H9 (cell line): ENCODE measurements at regions not wholly inside any gene's neighbourhood (a gene's known extent, or its start where the extent isn't known, plus 50 kb on each side); places are given as distances from the start of the nearest gene placed in this dataset.

Experiments
- DNase-seq: peaks from one replicate; pipeline ENCODE4 v3.0.0-alpha.2; 2017
- H2AFZ ChIP-seq: one replicate; pipeline ENCODE4 v1.6.1; 2013; ENCODE audit warnings: mild to moderate bottlenecking, low read length, control low read depth, moderate library complexity
- H2AK5ac ChIP-seq: 2 replicates; pipeline ENCODE4 v1.6.1; 2013; ENCODE audit warnings: low read length, control low read depth, mixed read lengths; ENCODE audit not compliant: insufficient read length
- H2BK120ac ChIP-seq: one replicate; pipeline ENCODE4 v1.6.1; 2013; ENCODE audit warnings: low read depth, mild to moderate bottlenecking, low read length, control low read depth, inconsistent platforms; ENCODE audit not compliant: poor library complexity, severe bottlenecking
- H2BK12ac ChIP-seq: 2 replicates; pipeline ENCODE4 v1.6.1; 2013; ENCODE audit warnings: low read length, control low read depth, mixed read lengths, low read depth; ENCODE audit not compliant: insufficient read length
- H2BK15ac ChIP-seq: 2 replicates; pipeline ENCODE4 v1.6.1; 2013; ENCODE audit warnings: low read depth, low read length, control low read depth
- H2BK20ac ChIP-seq: one replicate; pipeline ENCODE4 v1.6.1; 2013; ENCODE audit warnings: low read depth, mild to moderate bottlenecking, low read length, control low read depth, inconsistent platforms; ENCODE audit not compliant: poor library complexity, severe bottlenecking
- H2BK5ac ChIP-seq: 2 replicates; pipeline ENCODE4 v1.6.1; 2013; ENCODE audit warnings: low read length, control low read depth, mixed read lengths; ENCODE audit not compliant: insufficient read length
- H3K14ac ChIP-seq: 2 replicates; pipeline ENCODE4 v1.6.1; 2013; ENCODE audit warnings: low read length, control low read depth; ENCODE audit not compliant: insufficient read depth
- H3K18ac ChIP-seq: 2 replicates; pipeline ENCODE4 v1.6.1; 2013; ENCODE audit warnings: low read depth, mild to moderate bottlenecking, mixed read lengths, low read length, control low read depth; ENCODE audit not compliant: insufficient read length
- H3K23ac ChIP-seq: 2 replicates; pipeline ENCODE4 v1.6.1; 2013; ENCODE audit warnings: low read length, control low read depth, mixed read lengths, low read depth; ENCODE audit not compliant: insufficient read length
- H3K23me2 ChIP-seq: 2 replicates; pipeline ENCODE4 v1.6.1; 2013; ENCODE audit warnings: low read depth, mild to moderate bottlenecking, mixed read lengths, low read length, control low read depth; ENCODE audit not compliant: insufficient read length, poor library complexity, severe bottlenecking
- H3K27ac ChIP-seq: 2 replicates; pipeline ENCODE4 v1.5.1; 2013; ENCODE audit warnings: low read length, control low read depth, mixed read lengths, low read depth; ENCODE audit not compliant: insufficient read length
- H3K27me3 ChIP-seq: 2 replicates; pipeline ENCODE4 v1.6.1; 2013; ENCODE audit warnings: low read length, control low read depth, inconsistent platforms; ENCODE audit not compliant: insufficient read depth
- H3K4ac ChIP-seq: 2 replicates; pipeline ENCODE4 v1.6.1; 2013; ENCODE audit warnings: low read depth, mild to moderate bottlenecking, control low read depth, inconsistent platforms, low read length, moderate library complexity
- H3K4me1 ChIP-seq: 2 replicates; pipeline ENCODE4 v1.6.1; 2013; ENCODE audit warnings: low read length, control low read depth, inconsistent platforms; ENCODE audit not compliant: insufficient read depth
- H3K4me2 ChIP-seq: 2 replicates; pipeline ENCODE4 v1.6.1; 2013; ENCODE audit warnings: low read length, control low read depth, mixed read lengths; ENCODE audit not compliant: insufficient read length, insufficient read depth
- H3K56ac ChIP-seq: 2 replicates; pipeline ENCODE4 v1.6.1; 2013; ENCODE audit warnings: low read depth, mild to moderate bottlenecking, mixed read lengths, low read length, control low read depth; ENCODE audit not compliant: insufficient read length
- H3K79me1 ChIP-seq: 2 replicates; pipeline ENCODE4 v1.6.1; 2013; ENCODE audit warnings: low read depth, mild to moderate bottlenecking, moderate library complexity, low read length, control low read depth, inconsistent platforms; ENCODE audit not compliant: insufficient read depth, poor library complexity, severe bottlenecking
- H3K79me2 ChIP-seq: 2 replicates; pipeline ENCODE4 v1.6.1; 2013; ENCODE audit warnings: low read length, control low read depth, inconsistent platforms; ENCODE audit not compliant: insufficient read depth
- H3K9ac ChIP-seq: 2 replicates; pipeline ENCODE4 v1.6.1; 2013; ENCODE audit warnings: low read length, control low read depth, mixed read lengths; ENCODE audit not compliant: insufficient read length; ENCODE audit errors: extremely low read depth
- H3K9me3 ChIP-seq: one replicate; pipeline ENCODE4 v1.6.1; 2013; ENCODE audit warnings: low read depth, low read length, inconsistent platforms; ENCODE audit not compliant: control insufficient read depth
- H3T11ph ChIP-seq: one replicate; pipeline ENCODE4 v1.6.1; 2013; ENCODE audit warnings: mild to moderate bottlenecking, low read length, control low read depth, inconsistent platforms
- H4K20me1 ChIP-seq: one replicate; pipeline ENCODE4 v1.6.1; 2013; ENCODE audit not compliant: control insufficient read depth, insufficient read length, insufficient read depth
- H4K5ac ChIP-seq: 2 replicates; pipeline ENCODE4 v1.6.1; 2013; ENCODE audit warnings: low read depth, mild to moderate bottlenecking, mixed read lengths, low read length, control low read depth; ENCODE audit not compliant: insufficient read length
- H4K8ac ChIP-seq: replicated peaks from 2 replicates; pipeline ENCODE4 v1.6.1; 2013; ENCODE audit warnings: low read length, control low read depth, mixed read lengths, low read depth; ENCODE audit not compliant: insufficient read length
- H4K91ac ChIP-seq: 2 replicates; pipeline ENCODE4 v1.6.1; 2013; ENCODE audit warnings: low read depth, mild to moderate bottlenecking, moderate library complexity, mixed read lengths, low read length, control low read depth; ENCODE audit not compliant: insufficient read length
- H3K27ac Mint-ChIP-seq, 3 experiments: 2 replicates in 2 of 3; 3 replicates in 1 of 3; pipeline ENCODE4 v1.8.0; 2020 to 2021; ENCODE audit warnings: mixed read lengths in 3 of 3, mild to moderate bottlenecking in 1 of 3, moderate library complexity in 1 of 3
- H3K27me3 Mint-ChIP-seq: 2 replicates; pipeline ENCODE4 v1.8.0; 2021; ENCODE audit warnings: low read depth, mild to moderate bottlenecking, moderate library complexity, mixed read lengths
- H3K36me3 Mint-ChIP-seq, 3 experiments: 2 replicates in 2 of 3; 3 replicates in 1 of 3; pipeline ENCODE4 v1.8.0; 2020 to 2021; ENCODE audit warnings: low read depth in 3 of 3, mixed read lengths in 3 of 3; ENCODE audit not compliant: insufficient read depth in 1 of 3
- H3K4me1 Mint-ChIP-seq, 2 experiments: 2 replicates each; pipeline ENCODE4 v1.8.0; 2020; ENCODE audit warnings: mixed read lengths in 2 of 2
- H3K4me3 Mint-ChIP-seq, 2 experiments: 2 replicates in 1 of 2; 3 replicates in 1 of 2; pipeline ENCODE4 v1.8.0; 2020 to 2021; ENCODE audit warnings: mild to moderate bottlenecking in 2 of 2, mixed read lengths in 2 of 2, moderate library complexity in 1 of 2
- H3K9me3 Mint-ChIP-seq, 2 experiments: 2 replicates in 1 of 2; 3 replicates in 1 of 2; pipeline ENCODE4 v1.8.0; 2020; ENCODE audit warnings: mild to moderate bottlenecking in 2 of 2, mixed read lengths in 2 of 2, moderate library complexity in 1 of 2
- CTCF ChIP-seq: fragments of 200-600 bp; sonication (generic); conservative IDR thresholded peaks from 3 replicates; pipeline ENCODE4 v1.8.0; 2021; ENCODE audit warnings: antibody characterized with exemption, mild to moderate bottlenecking
- WGBS: extraction: QIAGEN DNeasy Blood & Tissue Kit; methylation state at CpG from one replicate; pipeline ENCODE4 v1.1.7; 2013; ENCODE audit warnings: missing lambda C conversion rate, low lambda C conversion rate, mixed read lengths; ENCODE audit not compliant: insufficient read length; ENCODE audit errors: extremely low coverage; 5-methylcytosine and 5-hydroxymethylcytosine counted together

GRCh38 chr18:47545613-47546012 lies 294.2 kb upstream of the SKOR2 start:
- peaks cover 5% of the 10 kb centered on the region for H3K27me3 Mint-ChIP-seq
- H2AFZ ChIP-seq = no peak overlapping the region

More at GRCh38 chr18:47545613-47546012, 294.2 kb upstream of the SKOR2 start:
- Mint-ChIP-seq H3K36me3 (no peaks in the 10 kb centered on the region), H3K9me3 (no peaks in the 10 kb centered on the region), H3K4me1 (peaks cover 3 to 4% of the 10 kb centered on the region in 2 experiments; a peak in 2 of 4 replicates), H3K4me3 (no peak overlapping the region), H3K27ac (no peak overlapping the region)
- no peak overlapping the region for H3K9ac ChIP-seq
- no peak overlapping the region for H3K4me2 ChIP-seq
- H3K9me3 ChIP-seq = no peaks in the 10 kb centered on the region
- no CpG with 5 or more reads among the region's 6 CpGs for WGBS
- H3K23me2 ChIP-seq = no peaks in the 10 kb centered on the region
- peak; percentile 63 for TF ChIP-seq CTCF
- no peak overlapping the region for H4K8ac ChIP-seq
- H3K23ac ChIP-seq = no peak overlapping the region
- H2BK15ac ChIP-seq = no peak overlapping the region
- H2BK5ac ChIP-seq = no peak overlapping the region
- no peak overlapping the region for H2BK120ac ChIP-seq
- no peaks in the 10 kb centered on the region for H3K4me1 ChIP-seq
- H3K4ac ChIP-seq = no peak overlapping the region
- no peak overlapping the region for H3K18ac ChIP-seq
- peak; percentile 68 for DNase-seq
- H2BK12ac ChIP-seq = no peak overlapping the region
- H3K27me3 ChIP-seq = no peaks in the 10 kb centered on the region
- H4K91ac ChIP-seq = no peak overlapping the region
- no peaks in the 10 kb centered on the region for H3K79me1 ChIP-seq
- H2BK20ac ChIP-seq = no peak overlapping the region
- H3T11ph ChIP-seq = no peak overlapping the region
- no peak overlapping the region for H3K27ac ChIP-seq
- H4K20me1 ChIP-seq = no peaks in the 10 kb centered on the region
- no peak overlapping the region for H3K14ac ChIP-seq
- no peaks in the 10 kb centered on the region for H3K79me2 ChIP-seq
- no peak overlapping the region for H4K5ac ChIP-seq
- no peak overlapping the region for H3K56ac ChIP-seq
- H2AK5ac ChIP-seq = no peak overlapping the region
